Memory B cell (primary cell): ENCODE measurements at regions not wholly inside any gene's neighbourhood (a gene's known extent, or its start where the extent isn't known, plus 50 kb on each side); places are given as distances from the start of the nearest gene placed in this dataset.

Experiments
- ATAC-seq: fragments of 150-1000 bp; cut with Tn5 transposase; 2 replicates; pipeline ENCODE4 v1.10.0; 2021; ENCODE audit warnings: low read depth, mild to moderate bottlenecking, moderate library complexity
- DNase-seq, 2 donors: peaks; one replicate each; pipeline ENCODE4 v3.0.0; 2022; ENCODE audit warnings: low spot score in 2 of 2
- H3K27ac Mint-ChIP-seq: one replicate; pipeline ENCODE4 v1.8.0; 2022; ENCODE audit warnings: mild to moderate bottlenecking, moderate library complexity, mixed read lengths
- H3K27me3 Mint-ChIP-seq: one replicate; pipeline ENCODE4 v1.8.0; 2022; ENCODE audit warnings: mixed read lengths
- H3K36me3 Mint-ChIP-seq: one replicate; pipeline ENCODE4 v1.8.0; 2022; ENCODE audit warnings: mild to moderate bottlenecking, mixed read lengths
- H3K4me1 Mint-ChIP-seq: one replicate; pipeline ENCODE4 v1.8.0; 2022; ENCODE audit warnings: mixed read lengths
- H3K4me3 Mint-ChIP-seq: one replicate; pipeline ENCODE4 v1.8.0; 2022; ENCODE audit warnings: mild to moderate bottlenecking, moderate library complexity, mixed read lengths
- H3K9me3 Mint-ChIP-seq: one replicate; pipeline ENCODE4 v1.8.0; 2022; ENCODE audit warnings: mixed read lengths

DNA sequence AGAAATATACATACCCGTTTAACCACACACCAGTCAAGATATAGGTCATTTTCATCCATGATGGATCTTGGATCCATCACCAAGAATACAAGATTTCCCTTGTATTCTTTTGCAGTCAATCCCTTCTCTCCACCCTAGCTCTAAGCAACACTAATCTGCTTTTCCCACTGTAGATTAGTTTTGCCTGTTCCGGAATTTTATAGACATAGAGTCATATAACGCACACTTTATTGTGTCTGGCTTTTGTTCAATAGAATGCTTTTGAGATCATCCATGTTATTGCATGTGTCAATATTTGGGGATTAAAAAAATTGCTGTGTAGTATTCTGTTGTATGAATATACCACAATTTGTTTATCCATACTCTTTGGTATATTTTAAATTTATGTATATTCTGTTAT lies 235.6 kb upstream of the BCOR start:
- no peak overlapping the region for H3K27ac Mint-ChIP-seq
- peaks cover 3% of the 10 kb centered on the region for H3K27me3 Mint-ChIP-seq
- no peaks in the 10 kb centered on the region for H3K36me3 Mint-ChIP-seq
- DNase-seq: no peak
- H3K4me3 Mint-ChIP-seq: no peak overlapping the region
- no peaks in the 10 kb centered on the region for H3K4me1 Mint-ChIP-seq
- no peaks in the 10 kb centered on the region for H3K9me3 Mint-ChIP-seq
- ATAC-seq: no peak

DNA sequence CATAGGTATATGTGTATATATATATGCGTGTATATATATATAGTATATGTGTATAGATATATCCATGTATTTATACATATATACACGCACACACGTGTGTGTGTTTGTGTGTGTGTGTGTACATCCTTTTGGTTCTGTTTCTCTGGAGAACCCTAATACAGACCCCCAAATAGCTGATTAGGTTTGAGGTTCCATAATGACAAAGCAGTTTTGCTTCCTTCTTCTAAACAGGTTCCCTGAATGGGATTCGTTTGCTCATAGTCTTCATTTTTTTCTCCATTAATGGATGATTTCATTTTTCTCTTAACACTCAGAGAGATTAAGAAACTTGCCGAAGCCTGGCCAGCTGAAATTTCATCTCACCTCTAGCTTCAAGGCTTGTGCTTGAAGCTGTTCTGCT lies 234.0 kb upstream of the BCOR start:
- Mint-ChIP-seq H3K27ac (no peak overlapping the region), H3K36me3 (no peaks in the 10 kb centered on the region), H3K4me3 (no peak overlapping the region), H3K27me3 (peaks cover 3% of the 10 kb centered on the region), H3K4me1 (no peaks in the 10 kb centered on the region), H3K9me3 (no peaks in the 10 kb centered on the region)
- no peak for DNase-seq
- no peak for ATAC-seq

DNA sequence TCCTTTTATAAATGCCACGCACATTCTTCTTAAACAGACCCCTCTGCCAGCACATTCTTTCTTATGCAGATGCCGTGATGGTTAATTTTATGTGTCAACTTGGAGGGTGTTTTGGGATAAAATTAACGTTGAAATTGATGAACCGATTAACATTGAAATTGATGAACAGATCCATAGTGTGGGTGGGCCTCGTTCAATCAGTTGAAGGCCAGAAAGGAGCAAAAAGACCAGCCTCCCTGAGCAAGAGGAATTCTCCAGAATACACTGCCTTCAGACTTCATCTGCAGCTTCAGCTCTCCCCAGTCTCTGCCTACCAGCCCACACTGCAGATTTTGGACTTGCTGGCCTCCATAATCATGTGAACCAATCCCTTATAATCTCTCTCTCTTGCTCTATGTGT lies 233.6 kb upstream of the BCOR start:
- peaks cover 3% of the 10 kb centered on the region for H3K27me3 Mint-ChIP-seq
- no peaks in the 10 kb centered on the region for H3K36me3 Mint-ChIP-seq
- ATAC-seq (no peak), DNase-seq (no peak)
- H3K27ac Mint-ChIP-seq: no peak overlapping the region
- no peaks in the 10 kb centered on the region for H3K4me1 Mint-ChIP-seq
- H3K9me3 Mint-ChIP-seq: no peaks in the 10 kb centered on the region
- H3K4me3 Mint-ChIP-seq: no peak overlapping the region

DNA sequence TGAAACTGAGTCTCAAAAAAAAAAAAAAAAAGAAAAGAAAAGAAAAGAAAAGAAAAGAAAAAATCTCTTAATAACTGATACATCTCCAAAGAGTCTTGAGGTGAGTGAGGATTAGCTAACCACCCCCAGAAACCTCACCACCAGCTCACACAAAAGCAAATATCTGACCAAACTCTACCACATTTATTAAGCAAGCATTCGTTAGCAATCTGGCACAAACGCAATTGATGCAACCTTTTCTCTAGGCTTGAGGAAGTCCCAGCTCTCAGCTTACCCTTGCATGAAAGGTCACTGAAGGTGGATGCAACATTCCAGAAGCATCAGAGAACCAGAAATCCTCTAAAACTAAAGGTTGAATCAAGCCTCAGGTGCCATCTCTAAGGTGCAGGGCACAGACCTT lies 231.9 kb upstream of the BCOR start:
- H3K9me3 Mint-ChIP-seq: no peaks in the 10 kb centered on the region
- no peak overlapping the region for H3K4me3 Mint-ChIP-seq
- no peaks in the 10 kb centered on the region for H3K36me3 Mint-ChIP-seq
- DNase-seq (no peak), ATAC-seq (no peak)
- peaks cover 6% of the 10 kb centered on the region for H3K27me3 Mint-ChIP-seq
- no peaks in the 10 kb centered on the region for H3K4me1 Mint-ChIP-seq
- H3K27ac Mint-ChIP-seq: no peak overlapping the region

DNA sequence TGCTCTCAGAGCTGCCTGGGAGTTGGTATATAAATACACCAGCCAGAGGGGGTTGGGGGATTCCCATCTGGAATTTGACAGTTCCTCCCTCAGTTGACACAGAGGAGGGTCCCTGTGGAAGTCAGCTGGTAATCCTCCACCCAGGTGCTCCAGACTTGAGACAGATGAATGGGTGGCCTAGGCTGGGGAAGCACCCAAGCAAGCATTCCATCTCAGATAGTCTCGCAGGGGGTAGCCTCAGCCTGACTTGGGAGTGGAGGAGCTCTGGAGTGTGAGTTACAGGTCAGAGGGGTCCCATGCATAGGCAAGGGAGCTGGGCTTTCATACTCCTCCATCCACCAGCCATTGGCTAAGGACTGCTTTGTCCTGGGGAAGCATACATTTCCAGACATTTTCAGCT lies 229.3 kb upstream of the BCOR start:
- peaks cover 4% of the 10 kb centered on the region for H3K27me3 Mint-ChIP-seq
- H3K4me1 Mint-ChIP-seq: no peaks in the 10 kb centered on the region
- H3K27ac Mint-ChIP-seq: no peak overlapping the region
- no peaks in the 10 kb centered on the region for H3K9me3 Mint-ChIP-seq
- H3K36me3 Mint-ChIP-seq: no peaks in the 10 kb centered on the region
- no peak overlapping the region for H3K4me3 Mint-ChIP-seq
- DNase-seq: no peak
- no peak for ATAC-seq

DNA sequence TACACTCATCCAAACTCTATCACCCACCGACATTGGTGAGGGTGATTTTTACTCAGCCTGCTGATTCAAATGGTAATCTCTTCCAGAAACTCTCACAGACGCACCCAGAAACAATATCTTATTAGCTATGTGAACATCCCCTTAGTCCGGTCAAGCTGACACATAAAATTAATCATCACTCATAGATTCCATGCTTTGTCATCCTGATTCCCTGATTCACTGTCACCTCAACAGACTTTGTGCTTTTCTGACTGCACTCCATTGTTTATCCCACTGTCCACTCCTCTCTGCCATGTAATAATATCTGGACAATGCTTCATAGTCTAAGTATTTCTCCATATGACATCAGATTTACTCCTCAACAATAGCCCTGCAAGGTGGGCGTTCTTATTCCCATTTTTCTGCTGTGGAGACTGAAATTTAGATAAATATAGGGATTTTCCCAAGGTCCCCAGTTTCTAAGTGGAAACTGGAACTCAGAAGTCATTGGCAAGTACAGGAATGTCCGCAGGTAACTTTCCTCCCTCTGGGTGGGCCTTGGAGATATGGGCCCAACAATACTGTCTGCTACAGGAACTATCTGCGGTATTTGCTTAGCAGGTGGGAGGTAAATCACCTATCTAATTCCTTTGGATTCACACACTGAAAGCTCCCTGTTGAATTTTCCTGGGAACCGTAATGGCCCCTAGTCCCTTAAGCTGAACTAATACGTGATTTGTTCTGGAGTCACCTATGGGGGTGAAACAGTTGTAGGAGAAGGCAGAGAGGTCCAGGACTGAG lies 228.6 kb upstream of the BCOR start:
- ATAC-seq (no peak), DNase-seq (no peak)
- Mint-ChIP-seq H3K4me1 (no peaks in the 10 kb centered on the region), H3K4me3 (no peak overlapping the region), H3K27me3 (peaks cover 3% of the 10 kb centered on the region), H3K27ac (no peak overlapping the region), H3K9me3 (no peaks in the 10 kb centered on the region), H3K36me3 (no peaks in the 10 kb centered on the region)

DNA sequence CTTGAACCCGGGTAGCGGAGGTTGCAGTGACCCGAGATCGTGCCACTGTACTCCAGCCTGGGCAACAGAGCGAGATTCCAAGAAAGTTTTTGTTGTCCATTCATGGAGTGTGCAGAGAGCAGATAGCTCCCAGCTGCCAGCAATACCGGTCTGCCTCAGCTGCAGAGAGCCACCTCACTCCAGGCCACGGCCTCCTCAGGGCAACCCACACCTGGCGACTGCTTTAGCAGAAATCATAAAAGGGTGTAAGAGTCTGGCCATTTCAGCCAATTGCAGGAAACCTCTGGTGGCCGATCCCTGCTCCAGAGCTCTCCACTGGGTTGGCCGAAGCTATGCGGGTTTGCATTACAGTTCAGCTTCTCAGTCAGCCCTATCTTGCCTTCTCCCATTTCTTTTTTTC lies 227.4 kb upstream of the BCOR start:
- Mint-ChIP-seq H3K4me3 (no peak overlapping the region), H3K4me1 (no peaks in the 10 kb centered on the region), H3K9me3 (peaks cover 7% of the 10 kb centered on the region), H3K27ac (no peak overlapping the region), H3K36me3 (no peaks in the 10 kb centered on the region), H3K27me3 (peaks cover 3% of the 10 kb centered on the region)
- ATAC-seq (no peak), DNase-seq (no peak)

DNA sequence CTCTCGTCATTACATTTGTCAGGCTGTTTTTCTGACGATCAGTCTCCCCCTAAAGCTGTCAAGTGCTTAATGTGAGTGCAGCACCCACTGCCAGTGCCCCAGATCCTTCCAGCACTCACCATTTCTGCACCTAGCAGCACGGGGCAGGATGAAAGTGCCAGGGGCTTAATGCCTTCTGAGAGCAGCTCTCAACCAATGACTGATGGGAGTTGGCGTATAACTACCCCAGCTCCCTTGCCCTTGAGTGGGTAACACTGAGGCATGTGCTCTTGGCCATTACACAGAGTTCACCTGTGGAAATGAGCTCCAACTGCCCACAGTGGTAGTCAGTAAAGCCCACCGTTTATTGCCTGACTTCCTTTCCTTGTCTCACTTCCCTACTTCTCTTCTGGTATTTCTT lies 226.2 kb upstream of the BCOR start:
- Mint-ChIP-seq H3K4me1 (no peaks in the 10 kb centered on the region), H3K9me3 (peaks cover 7% of the 10 kb centered on the region), H3K27me3 (peaks cover 3% of the 10 kb centered on the region), H3K4me3 (no peak overlapping the region), H3K27ac (no peak overlapping the region), H3K36me3 (no peaks in the 10 kb centered on the region)
- DNase-seq (no peak), ATAC-seq (no peak)

DNA sequence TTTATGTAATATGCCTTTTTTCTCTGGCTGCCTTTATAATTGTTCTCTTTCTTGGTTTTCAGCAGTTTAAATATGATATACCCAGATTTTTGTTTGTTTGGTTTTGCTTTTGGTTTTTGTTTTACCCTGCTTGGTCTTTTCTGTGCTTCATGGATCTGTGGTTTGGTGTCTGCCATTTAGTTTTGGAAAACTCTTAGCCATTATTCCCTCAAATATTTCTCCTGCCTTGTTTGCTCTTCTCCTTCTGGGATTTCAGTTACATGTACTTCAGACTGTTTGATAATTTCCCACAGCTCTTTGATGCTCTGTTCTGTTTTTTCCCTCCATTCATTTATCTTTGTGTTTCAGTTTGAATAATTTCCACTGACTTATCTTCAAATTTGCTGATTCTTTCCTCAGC lies 223.1 kb upstream of the BCOR start:
- DNase-seq (no peak), ATAC-seq (no peak)
- peaks cover 14% of the 10 kb centered on the region for H3K9me3 Mint-ChIP-seq
- H3K27ac Mint-ChIP-seq: no peak overlapping the region
- peaks cover 4% of the 10 kb centered on the region for H3K36me3 Mint-ChIP-seq
- no peaks in the 10 kb centered on the region for H3K4me1 Mint-ChIP-seq
- H3K27me3 Mint-ChIP-seq: peaks cover 1% of the 10 kb centered on the region
- no peak overlapping the region for H3K4me3 Mint-ChIP-seq

DNA sequence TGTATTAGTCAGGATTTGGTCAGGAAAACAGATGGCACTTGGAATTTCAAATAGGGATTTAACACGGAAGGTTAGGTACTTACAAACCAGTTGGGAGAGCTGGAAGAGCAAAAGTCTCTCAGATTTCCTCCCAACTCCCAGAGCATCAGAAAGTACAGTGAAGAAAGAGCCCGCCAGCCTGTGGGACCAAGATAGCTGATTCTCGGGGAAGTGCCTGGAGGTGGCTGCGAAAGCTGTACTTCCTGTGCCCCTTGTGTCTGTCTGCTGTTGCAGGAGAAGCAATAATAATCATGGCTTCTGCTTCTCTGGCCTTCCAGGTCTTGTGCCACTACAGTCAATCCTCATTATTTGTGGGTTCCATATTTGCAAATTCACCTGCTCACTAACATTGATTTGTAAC lies 221.0 kb upstream of the BCOR start:
- DNase-seq: no peak
- no peak for ATAC-seq
- Mint-ChIP-seq H3K36me3 (peaks cover 5% of the 10 kb centered on the region), H3K27me3 (peaks cover 2% of the 10 kb centered on the region), H3K9me3 (peaks cover 16% of the 10 kb centered on the region), H3K27ac (no peak overlapping the region), H3K4me3 (no peak overlapping the region), H3K4me1 (no peaks in the 10 kb centered on the region)

DNA sequence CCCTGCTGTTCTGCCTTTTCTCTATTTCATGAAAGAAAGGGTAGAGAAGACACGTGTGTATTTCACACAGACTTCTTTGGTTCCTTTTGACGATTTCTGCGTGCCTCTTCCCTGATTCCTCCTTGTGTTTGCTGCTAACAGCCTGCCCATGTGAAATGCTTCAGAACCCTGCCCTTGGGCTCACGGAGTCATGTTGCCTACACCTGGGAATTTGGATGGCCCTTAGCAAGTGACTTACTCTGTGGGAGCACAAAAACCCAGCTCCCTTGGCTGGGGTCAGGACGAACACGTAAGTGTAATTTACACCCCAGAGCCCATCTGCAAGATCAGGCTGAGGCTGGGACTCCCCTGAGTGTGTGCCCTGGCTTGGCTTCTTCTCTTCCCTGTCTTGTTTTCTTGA lies 220.3 kb upstream of the BCOR start:
- Mint-ChIP-seq H3K4me1 (no peaks in the 10 kb centered on the region), H3K27me3 (peaks cover 2% of the 10 kb centered on the region), H3K4me3 (no peak overlapping the region), H3K9me3 (peaks cover 16% of the 10 kb centered on the region), H3K27ac (no peak overlapping the region), H3K36me3 (peaks cover 5% of the 10 kb centered on the region)
- DNase-seq: no peak
- ATAC-seq: no peak

DNA sequence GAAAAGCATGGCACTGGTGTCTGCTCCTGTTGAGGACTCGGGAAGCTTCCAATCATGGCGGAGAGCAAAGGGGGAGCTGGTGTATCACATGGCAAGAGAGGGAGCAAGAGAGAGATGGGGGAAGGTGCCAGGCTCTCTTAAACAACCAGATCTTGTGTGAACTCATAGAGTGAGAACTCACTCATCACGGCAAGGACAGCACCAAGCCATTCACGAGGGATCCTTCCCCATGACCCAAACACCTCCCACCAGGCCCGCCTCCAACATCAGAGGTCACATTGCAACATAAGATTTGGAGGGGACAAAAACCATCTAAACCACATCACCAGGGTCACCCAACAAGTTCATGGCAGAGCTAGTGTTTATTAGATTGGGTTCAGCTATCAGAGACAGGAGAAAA lies 218.7 kb upstream of the BCOR start:
- DNase-seq: no peak
- Mint-ChIP-seq H3K36me3 (peaks cover 5% of the 10 kb centered on the region), H3K9me3 (peaks cover 16% of the 10 kb centered on the region), H3K4me1 (no peaks in the 10 kb centered on the region), H3K27me3 (peaks cover 3% of the 10 kb centered on the region), H3K27ac (no peak overlapping the region), H3K4me3 (no peak overlapping the region)
- no peak for ATAC-seq

DNA sequence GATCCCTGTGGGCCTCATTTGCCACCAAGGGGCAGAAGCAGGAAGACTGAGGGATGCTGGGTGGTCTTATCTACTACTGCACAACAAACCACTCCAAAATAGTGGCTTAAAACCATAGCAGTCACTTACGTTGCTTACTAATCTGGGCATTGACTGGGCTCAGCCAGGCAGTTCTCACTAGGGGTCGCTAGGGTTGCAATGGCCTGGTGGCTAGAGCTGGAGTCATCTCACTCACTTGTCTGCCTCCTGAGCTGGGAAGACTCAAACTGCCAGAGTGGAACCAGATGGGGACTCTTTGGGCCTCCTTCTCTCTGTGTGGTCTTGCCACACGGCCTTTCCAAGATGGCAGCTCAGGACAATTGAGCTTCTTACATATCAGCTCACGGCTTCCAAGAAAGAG lies 216.3 kb upstream of the BCOR start:
- no peaks in the 10 kb centered on the region for H3K4me1 Mint-ChIP-seq
- peaks cover 5% of the 10 kb centered on the region for H3K36me3 Mint-ChIP-seq
- H3K27ac Mint-ChIP-seq: no peak overlapping the region
- no peak for DNase-seq
- H3K27me3 Mint-ChIP-seq: peaks cover 3% of the 10 kb centered on the region
- H3K9me3 Mint-ChIP-seq: peaks cover 8% of the 10 kb centered on the region
- ATAC-seq: no peak
- no peak overlapping the region for H3K4me3 Mint-ChIP-seq

DNA sequence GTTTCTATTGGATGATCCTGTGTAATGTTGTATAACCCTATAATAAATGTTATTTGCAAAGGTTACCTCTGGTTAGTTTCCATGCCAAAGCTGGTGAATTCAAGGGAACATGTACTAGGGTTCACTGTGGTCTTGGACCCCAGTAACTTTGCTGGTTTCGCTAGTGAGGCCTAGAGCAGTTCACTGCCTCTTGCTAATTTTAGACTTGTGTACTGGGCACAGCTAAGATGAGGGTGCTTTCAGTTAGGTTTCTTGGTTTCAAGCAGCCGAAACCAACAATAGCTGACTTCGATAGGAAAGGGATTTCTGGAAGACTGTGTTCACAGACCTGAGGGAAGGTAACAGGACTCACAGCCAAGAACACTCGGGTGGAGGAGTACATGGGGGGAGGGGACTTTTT lies 215.5 kb upstream of the BCOR start:
- Mint-ChIP-seq H3K27me3 (peaks cover 3% of the 10 kb centered on the region), H3K9me3 (peaks cover 8% of the 10 kb centered on the region), H3K4me3 (no peak overlapping the region), H3K36me3 (peaks cover 5% of the 10 kb centered on the region), H3K4me1 (no peaks in the 10 kb centered on the region), H3K27ac (no peak overlapping the region)
- DNase-seq: no peak
- ATAC-seq: no peak

DNA sequence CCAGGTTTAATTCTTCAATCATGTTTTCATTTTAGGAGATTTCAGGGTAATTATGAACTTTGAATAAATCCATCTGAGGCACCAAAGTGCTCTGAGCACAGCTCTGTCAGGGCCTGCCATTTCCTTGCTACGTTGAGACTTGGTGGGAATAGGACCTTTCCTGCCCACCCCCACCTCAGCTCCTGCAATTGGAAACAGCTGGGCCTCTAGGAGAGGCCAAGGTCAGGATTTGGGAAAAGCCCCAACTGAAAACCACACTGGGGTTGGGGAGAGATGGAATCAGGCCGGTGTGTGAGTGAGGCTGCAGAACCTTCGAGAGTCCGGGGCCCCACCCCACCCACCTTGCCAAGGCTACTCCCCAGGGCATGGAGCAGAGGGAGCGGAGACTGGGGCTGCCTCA lies 212.7 kb upstream of the BCOR start:
- Mint-ChIP-seq H3K27ac (no peak overlapping the region), H3K4me3 (no peak overlapping the region), H3K9me3 (no peaks in the 10 kb centered on the region), H3K4me1 (no peaks in the 10 kb centered on the region), H3K27me3 (peaks cover 2% of the 10 kb centered on the region), H3K36me3 (no peaks in the 10 kb centered on the region)
- ATAC-seq (no peak), DNase-seq (no peak)
